GM23338 (cell line): ENCODE measurements at regions not wholly inside any gene's neighbourhood (a gene's known extent, or its start where the extent isn't known, plus 50 kb on each side); places are given as distances from the start of the nearest gene placed in this dataset.

Experiments used
- CTCF ChIP-seq, 2 experiments: fragments of 200-600 bp in 1 of 2; sonication (generic) in 1 of 2; conservative IDR thresholded peaks; 2 replicates each; pipeline versions ENCODE4 v1.5.1 to v1.6.1; 2016 to 2017; ENCODE audit warnings: antibody characterized with exemption in 2 of 2, low read depth in 2 of 2, mild to moderate bottlenecking in 2 of 2, moderate library complexity in 1 of 2
- EZH2 ChIP-seq: fragments of 200-600 bp; sonication (generic); IDR thresholded peaks from one replicate; pipeline ENCODE4 v1.8.0; 2017; ENCODE audit warnings: antibody characterized with exemption, mild to moderate bottlenecking, low read depth; ENCODE audit not compliant: unreplicated experiment
- EZH2phosphoT487 ChIP-seq: fragments of 200-600 bp; sonication (generic); IDR thresholded peaks from one replicate; pipeline ENCODE4 v1.8.1; 2018; ENCODE audit warnings: antibody characterized with exemption; ENCODE audit not compliant: unreplicated experiment
- POLR2AphosphoS5 ChIP-seq: IDR thresholded peaks from 2 replicates; pipeline ENCODE4 v1.6.1; 2016; ENCODE audit warnings: antibody characterized with exemption, low read depth
- REST ChIP-seq: IDR thresholded peaks from one replicate; pipeline ENCODE4 v1.6.1; 2018; ENCODE audit warnings: antibody characterized with exemption; ENCODE audit not compliant: unreplicated experiment
- STAT1 ChIP-seq: IDR thresholded peaks from one replicate; pipeline ENCODE4 v1.6.1; 2016; ENCODE audit warnings: antibody characterized with exemption; ENCODE audit not compliant: unreplicated experiment

DNA sequence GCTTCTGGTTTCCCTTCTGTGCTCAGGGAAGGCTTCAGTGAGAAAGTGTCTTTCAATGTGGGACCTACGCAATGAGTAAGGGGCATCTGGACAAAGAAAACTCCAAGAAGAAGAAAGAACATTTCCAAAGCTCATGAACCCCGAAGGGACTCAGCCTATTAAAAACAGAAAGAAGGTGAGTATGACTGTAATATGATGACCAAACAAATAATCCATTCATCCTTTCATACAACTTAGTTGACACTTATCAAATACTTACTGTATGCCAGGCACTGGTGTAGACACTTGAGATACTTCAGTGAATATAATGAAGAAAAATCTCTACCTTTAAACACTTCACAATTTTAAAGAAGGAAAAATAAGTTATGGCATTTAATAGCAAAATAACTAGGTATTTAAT lies 1054.2 kb upstream of the FOXG1 start:
- TF ChIP-seq CTCF (conservative IDR thresholded peaks at IDR 0.05; ENCODE audit: low read depth in 2 of 2) (no peak), POLR2AphosphoS5 (no peak), EZH2phosphoT487 (no peak), EZH2 (no peak), STAT1 (no peak), REST (no peak)
